Ovary (tissue), 3 donors: ENCODE measurements at regions not wholly inside any gene's neighbourhood (a gene's known extent, or its start where the extent isn't known, plus 50 kb on each side); places are given as distances from the start of the nearest gene placed in this dataset.

Source experiments
- CTCF ChIP-seq, 3 donors: fragments of 450-650 bp in 2 of 3; fragments of 200-600 bp in 1 of 3; IDR thresholded peaks; one replicate each; pipeline versions ENCODE4 v1.5.1 to v1.8.0; 2016 to 2022; ENCODE audit warnings: antibody characterized with exemption in 3 of 3, mild to moderate bottlenecking in 1 of 3
- EP300 ChIP-seq: sonication (generic); formaldehyde crosslinking; IDR thresholded peaks from one replicate; pipeline ENCODE4 v1.6.1; 2017; ENCODE audit warnings: antibody characterized with exemption
- donor health status: DM: no; HTN: no; CAD: no.

GRCh38 chr2:133835821-133836619 is 267.8 kb upstream of the NCKAP5 start:
- TF ChIP-seq CTCF (IDR thresholded peaks at IDR 0.05) (no peak), EP300 (no peak)
